ENCODE measurements at regions not wholly inside any gene's neighbourhood (a gene's known extent, or its start where the extent isn't known, plus 50 kb on each side); places are given as distances from the start of the nearest gene placed in this dataset.
"Not testable (repeated sequence)": the region's sequence is repeated elsewhere in the genome, so short reads cannot be mapped to it uniquely, and the experiment has no call there.

DNA sequence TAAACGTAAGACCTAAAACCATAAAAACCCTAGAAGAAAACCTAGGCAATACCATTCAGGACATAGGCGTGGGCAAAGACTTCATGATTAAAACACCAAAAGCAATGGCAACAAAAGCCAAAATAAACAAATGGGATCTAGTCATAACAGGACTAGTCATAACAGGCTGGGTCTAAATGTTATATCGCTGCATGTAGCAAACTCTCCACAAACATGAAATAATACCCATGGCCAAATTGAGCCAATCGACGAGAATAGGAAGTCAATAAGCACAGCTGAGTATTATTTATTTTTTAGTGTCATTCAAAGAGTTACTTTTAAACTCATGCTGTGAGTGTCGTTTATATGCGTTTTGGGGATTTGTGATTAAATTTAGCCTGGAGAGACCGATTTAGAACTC lies 225.1 kb downstream of the TFEC start:
- TF ChIP-seq CTCF (IDR thresholded peaks at IDR 0.05; ENCODE audit: borderline replicate concordance, control extremely low read depth, extremely low read depth, insufficient read depth, missing control alignments) = no peak
- no peak for DNase-seq (ENCODE audit: low spot score)

DNA sequence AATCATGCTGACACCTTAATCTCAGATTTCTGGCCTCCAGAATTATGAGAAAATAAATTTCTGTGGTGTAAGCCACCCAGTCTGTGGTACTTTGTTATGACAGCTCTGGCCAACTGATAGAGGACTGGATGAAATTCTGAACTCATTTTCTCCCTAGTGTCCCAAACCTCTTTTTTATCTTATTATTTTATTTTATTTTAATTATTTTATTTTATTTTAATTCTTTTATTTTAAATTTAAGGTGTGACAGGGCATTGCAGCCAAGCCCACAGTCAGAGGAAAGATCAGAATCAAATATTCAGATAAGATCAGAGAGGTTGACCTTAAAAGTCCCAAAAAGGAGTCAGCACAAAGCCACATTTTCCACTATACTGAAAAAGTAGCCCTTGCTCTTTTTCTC lies 228.1 kb downstream of the TFEC start:
- in situ Hi-C loops (cut with MboI; ENCODE audit: low sequenced_read_pairs, unreplicated experiment) = no loop called here
- no peak for TF ChIP-seq CTCF (IDR thresholded peaks at IDR 0.05; ENCODE audit: borderline replicate concordance, control extremely low read depth, extremely low read depth, insufficient read depth, missing control alignments)
- DNase-seq (ENCODE audit: low spot score) = no peak

More for the DNA sequence above, 225.1 kb downstream of the TFEC start:
- in situ Hi-C loops (cut with MboI; ENCODE audit: low sequenced_read_pairs, unreplicated experiment) = no loop called here

DNA sequence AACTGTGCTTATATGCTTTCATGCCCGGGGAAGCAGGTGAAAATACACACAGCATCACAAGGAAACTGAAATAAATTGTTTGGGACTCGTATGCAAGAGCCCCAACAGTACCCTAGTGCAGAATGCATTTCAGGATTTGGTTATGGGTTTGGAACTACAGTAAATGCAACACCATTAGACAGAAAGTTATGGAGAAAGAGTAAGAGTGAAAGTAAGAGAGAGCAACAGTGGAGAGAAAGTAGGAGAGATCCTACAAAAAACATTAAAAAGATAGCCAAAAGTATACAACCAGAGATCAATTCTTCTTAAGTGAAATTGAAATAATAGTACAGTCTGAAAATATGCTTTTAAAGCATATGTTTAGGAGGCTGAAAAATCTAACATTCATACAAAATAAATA lies 231.1 kb downstream of the TFEC start:
- in situ Hi-C loops (cut with MboI; ENCODE audit: low sequenced_read_pairs, unreplicated experiment) = no loop called here
- TF ChIP-seq CTCF (IDR thresholded peaks at IDR 0.05; ENCODE audit: borderline replicate concordance, control extremely low read depth, extremely low read depth, insufficient read depth, missing control alignments) = no peak

GRCh38 chr7:115793958-115794702 lies 236.4 kb downstream of the TFEC start:
- no peak for TF ChIP-seq CTCF (IDR thresholded peaks at IDR 0.05; ENCODE audit: borderline replicate concordance, control extremely low read depth, extremely low read depth, insufficient read depth, missing control alignments)
- no peak for DNase-seq (ENCODE audit: low spot score)
- in situ Hi-C loops (cut with MboI; ENCODE audit: low sequenced_read_pairs, unreplicated experiment) = no loop called here

More for the DNA sequence above, 231.1 kb downstream of the TFEC start:
- no peak for DNase-seq (ENCODE audit: low spot score)

DNA sequence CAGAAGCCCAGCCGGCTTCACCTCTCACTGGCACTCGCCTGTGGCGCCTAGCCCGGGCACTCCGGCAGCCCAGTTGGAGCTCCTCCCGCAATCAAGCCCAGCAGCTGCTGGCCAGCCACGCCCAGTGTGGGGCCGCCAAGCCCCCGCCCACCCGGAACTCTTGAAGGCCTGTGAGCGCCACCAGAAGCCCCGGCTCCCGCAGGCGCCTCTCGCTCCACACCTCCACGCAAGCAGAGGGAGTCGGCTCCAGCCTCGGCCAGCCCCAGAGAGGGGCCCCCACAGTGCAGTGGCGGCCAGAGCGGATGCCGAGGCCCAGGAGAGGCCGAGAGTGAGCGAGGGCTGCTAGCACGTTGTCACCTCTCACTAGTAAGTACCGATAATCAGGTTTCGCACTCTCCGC lies 240.7 kb downstream of the TFEC start:
- DNase-seq (ENCODE audit: low spot score) = no peak
- in situ Hi-C loops (cut with MboI; ENCODE audit: low sequenced_read_pairs, unreplicated experiment) = no loop called here
- TF ChIP-seq CTCF (IDR thresholded peaks at IDR 0.05; ENCODE audit: borderline replicate concordance, control extremely low read depth, extremely low read depth, insufficient read depth, missing control alignments) = no peak

DNA sequence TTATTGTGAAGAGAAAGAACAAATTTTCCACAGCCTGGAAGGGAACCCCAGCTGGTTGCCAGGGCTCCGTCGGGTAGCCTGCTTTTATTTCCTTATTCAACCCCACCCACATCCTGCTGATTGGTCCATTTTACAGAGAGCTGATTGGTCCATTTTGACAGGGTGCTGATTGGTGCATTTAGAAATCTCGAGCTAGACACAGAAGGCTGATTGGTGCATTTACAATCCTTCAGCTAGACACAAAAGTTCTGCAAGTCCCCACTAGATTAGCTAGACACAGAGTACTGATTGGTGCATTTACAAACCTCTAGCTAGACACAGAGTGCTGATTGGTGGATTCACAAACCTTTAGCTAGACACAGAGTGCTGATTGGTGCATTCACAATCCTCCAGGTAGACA lies 241.1 kb downstream of the TFEC start:
- in situ Hi-C loops (cut with MboI; ENCODE audit: low sequenced_read_pairs, unreplicated experiment) = not testable (repeated sequence)

GRCh38 chr7:115782696-115783490 lies 247.7 kb downstream of the TFEC start:
- DNase-seq (ENCODE audit: low spot score) = no peak
- no peak for TF ChIP-seq CTCF (IDR thresholded peaks at IDR 0.05; ENCODE audit: borderline replicate concordance, control extremely low read depth, extremely low read depth, insufficient read depth, missing control alignments)
- in situ Hi-C loops (cut with MboI; ENCODE audit: low sequenced_read_pairs, unreplicated experiment) = no loop called here

More for the DNA sequence above, 241.1 kb downstream of the TFEC start:
- not testable (repeated sequence) for DNase-seq (ENCODE audit: low spot score)

All from GM13976 (cell line).